Cardiac muscle cell (in vitro differentiated cells and primary cell): ENCODE measurements at regions not wholly inside any gene's neighbourhood (a gene's known extent, or its start where the extent isn't known, plus 50 kb on each side); places are given as distances from the start of the nearest gene placed in this dataset.

Experiments used
- DNase-seq, 2 donors: peaks; one replicate each; pipeline versions ENCODE4 v3.0.0 to v3.0.0-alpha.2; 2010 to 2017; ENCODE audit warnings: low read depth in 1 of 2, low spot score in 1 of 2
- H3K27ac ChIP-seq: fragments of 200-600 bp; sonication (generic); 2 replicates; pipeline ENCODE4 v1.5.1; 2016
- H3K27me3 ChIP-seq: fragments of 200-600 bp; sonication (generic); 2 replicates; pipeline ENCODE4 v1.6.0; 2016; ENCODE audit warnings: control low read depth
- H3K36me3 ChIP-seq: fragments of 200-600 bp; sonication (generic); 2 replicates; pipeline ENCODE4 v1.5.1; 2016; ENCODE audit warnings: control low read depth
- H3K4me1 ChIP-seq: fragments of 200-600 bp; sonication (generic); 2 replicates; pipeline ENCODE4 v1.8.1; 2017; ENCODE audit warnings: low read depth, mild to moderate bottlenecking, mixed run types
- H3K4me3 ChIP-seq: fragments of 200-600 bp; sonication (generic); 2 replicates; pipeline ENCODE4 v1.5.1; 2016; ENCODE audit warnings: mild to moderate bottlenecking
- H3K9me3 ChIP-seq: fragments of 200-600 bp; sonication (generic); 2 replicates; pipeline ENCODE4 v1.5.1; 2017; ENCODE audit warnings: low read depth, mild to moderate bottlenecking, control low read depth
- CTCF ChIP-seq: IDR thresholded peaks from 2 replicates; pipeline ENCODE4 v1.5.1; 2012; ENCODE audit warnings: low read depth, mild to moderate bottlenecking, low read length

- no peak overlapping the region for H3K4me3 ChIP-seq
- H3K4me1 ChIP-seq: no peaks in the 10 kb centered on the region
- no peaks in the 10 kb centered on the region for H3K36me3 ChIP-seq
- H3K27me3 ChIP-seq: no peaks in the 10 kb centered on the region
- no peaks in the 10 kb centered on the region for H3K9me3 ChIP-seq
- TF ChIP-seq CTCF: no peak
- no peak for DNase-seq
- no peak overlapping the region for H3K27ac ChIP-seq
Measured at GRCh38 chr10:60508037-60508436, 118.4 kb upstream of the ANK3 start.

GRCh38 chr10:60502621-60503020, 112.9 kb upstream of the ANK3 start:
- no peaks in the 10 kb centered on the region for H3K36me3 ChIP-seq
- no peak for DNase-seq
- no peak overlapping the region for H3K4me3 ChIP-seq
- no peak overlapping the region for H3K27ac ChIP-seq
- no peaks in the 10 kb centered on the region for H3K27me3 ChIP-seq
- no peak for TF ChIP-seq CTCF
- no peaks in the 10 kb centered on the region for H3K9me3 ChIP-seq
- peaks cover 7% of the 10 kb centered on the region for H3K4me1 ChIP-seq

GRCh38 chr10:60498985-60499384, 109.3 kb upstream of the ANK3 start:
- Histone ChIP-seq H3K36me3 (no peaks in the 10 kb centered on the region), H3K4me3 (no peak overlapping the region), H3K9me3 (no peaks in the 10 kb centered on the region), H3K27me3 (no peaks in the 10 kb centered on the region), H3K27ac (no peak overlapping the region), H3K4me1 (peaks cover 10% of the 10 kb centered on the region)
- DNase-seq: no peak
- no peak for TF ChIP-seq CTCF

GRCh38 chr10:60497364-60497763, 107.7 kb upstream of the ANK3 start:
- H3K9me3 ChIP-seq: no peaks in the 10 kb centered on the region
- H3K27me3 ChIP-seq: no peaks in the 10 kb centered on the region
- no peak overlapping the region for H3K27ac ChIP-seq
- H3K4me1 ChIP-seq: peaks cover 10% of the 10 kb centered on the region
- TF ChIP-seq CTCF: no peak
- H3K36me3 ChIP-seq: no peaks in the 10 kb centered on the region
- no peak for DNase-seq
- H3K4me3 ChIP-seq: no peak overlapping the region

GRCh38 chr10:60496181-60496580, 106.5 kb upstream of the ANK3 start:
- Histone ChIP-seq H3K27me3 (no peaks in the 10 kb centered on the region), H3K27ac (no peak overlapping the region), H3K9me3 (no peaks in the 10 kb centered on the region), H3K4me3 (no peak overlapping the region), H3K36me3 (no peaks in the 10 kb centered on the region), H3K4me1 (peaks cover 10% of the 10 kb centered on the region)
- TF ChIP-seq CTCF: no peak
- DNase-seq: peak in 1 of 2 donors; percentile 69

GRCh38 chr10:60495338-60496055, 105.8 kb upstream of the ANK3 start:
- no peak for DNase-seq
- Histone ChIP-seq H3K36me3 (no peaks in the 10 kb centered on the region), H3K9me3 (no peaks in the 10 kb centered on the region), H3K27ac (no peak overlapping the region), H3K4me1 (peaks cover 10% of the 10 kb centered on the region), H3K27me3 (no peaks in the 10 kb centered on the region), H3K4me3 (no peak overlapping the region)
- peak; percentile 10 for TF ChIP-seq CTCF
